H1 (cell line): ENCODE measurements at regions not wholly inside any gene's neighbourhood (a gene's known extent, or its start where the extent isn't known, plus 50 kb on each side); places are given as distances from the start of the nearest gene placed in this dataset.

Experiments
- CTCF ChIA-PET: fragments of 300-600 bp; sonication (Branson Sonifier 250); formaldehyde crosslinking; loops from one replicate; lab custom pipeline; 2021; ENCODE audit not compliant: partially characterized antibody; lab: Charles Lee
- POLR2A ChIA-PET: fragments of 300-600 bp; sonication (Branson Sonifier 250); formaldehyde crosslinking; loops from one replicate; lab custom pipeline; 2021; ENCODE audit warnings: inconsistent platforms; ENCODE audit not compliant: partially characterized antibody; lab: Charles Lee
- DNase-seq, 2 experiments: peaks; one replicate each; pipeline versions ENCODE4 v3.0.0 to v3.0.0-alpha.2; 2010 to 2022; ENCODE audit warnings: low spot score in 2 of 2, low read depth in 1 of 2, mixed read lengths in 1 of 2
- FAIRE-seq: peaks from 2 replicates; lab custom pipeline; 2011; peaks lifted over from hg19 to GRCh38; lab: Jason Lieb, UNC
- H2AFZ ChIP-seq: 2 replicates; pipeline ENCODE4 v1.8.1; 2012; ENCODE audit warnings: low read length, inconsistent platforms
- H2AK5ac ChIP-seq: 2 replicates; pipeline ENCODE4 v1.6.1; 2013; ENCODE audit warnings: low read depth, low read length
- H2BK120ac ChIP-seq: replicated peaks from 2 replicates; pipeline ENCODE3; 2013; ENCODE audit warnings: low read depth, low read length, inconsistent platforms
- H2BK12ac ChIP-seq: 2 replicates; pipeline ENCODE4 v1.6.1; 2013; ENCODE audit warnings: low read depth, low read length
- H2BK15ac ChIP-seq: 2 replicates; pipeline ENCODE4 v1.6.1; 2013; ENCODE audit warnings: low read length
- H2BK20ac ChIP-seq: 2 replicates; pipeline ENCODE4 v1.6.1; 2013; ENCODE audit warnings: low read length
- H2BK5ac ChIP-seq: 2 replicates; pipeline ENCODE4 v1.6.1; 2013; ENCODE audit warnings: low read depth, low read length
- H3K14ac ChIP-seq: 2 replicates; pipeline ENCODE4 v1.6.1; 2013; ENCODE audit warnings: inconsistent platforms; ENCODE audit not compliant: insufficient read length
- H3K18ac ChIP-seq: 2 replicates; pipeline ENCODE4 v1.6.1; 2013; ENCODE audit warnings: low read length; ENCODE audit errors: extremely low read depth
- H3K23ac ChIP-seq: 2 replicates; pipeline ENCODE4 v1.6.1; 2013; ENCODE audit warnings: inconsistent platforms; ENCODE audit not compliant: insufficient read length
- H3K23me2 ChIP-seq: 2 replicates; pipeline ENCODE4 v1.6.1; 2013; ENCODE audit warnings: low read depth, low read length
- H3K27ac ChIP-seq: 2 replicates; pipeline ENCODE4 v1.6.1; 2011; ENCODE audit warnings: low read depth, low read length, inconsistent platforms
- H3K27me3 ChIP-seq, 4 experiments: replicated peaks in 1 of 4; 1 replicate in 1 of 4; 2 replicates in 3 of 4; pipeline versions ENCODE4 v1.6.1 to v1.8.1; 2011 to 2013; ENCODE audit warnings: low read length in 3 of 4, mild to moderate bottlenecking in 3 of 4, inconsistent platforms in 2 of 4, mixed read lengths in 2 of 4, moderate library complexity in 1 of 4; ENCODE audit not compliant: control insufficient read depth in 3 of 4, insufficient read depth in 3 of 4; ENCODE audit errors: extremely low read depth in 1 of 4
- H3K36me3 ChIP-seq, 4 experiments: 2 replicates each; pipeline versions ENCODE4 v1.6.1 to v1.8.1; 2011 to 2013; ENCODE audit warnings: mild to moderate bottlenecking in 4 of 4, low read length in 3 of 4, moderate library complexity in 2 of 4, control low read depth in 1 of 4, inconsistent platforms in 1 of 4; ENCODE audit not compliant: insufficient read depth in 4 of 4, control insufficient read depth in 2 of 4
- H3K4ac ChIP-seq: replicated peaks from 2 replicates; pipeline ENCODE3; 2013; ENCODE audit warnings: low read length, low read depth, mixed read lengths, inconsistent platforms; ENCODE audit not compliant: insufficient read length
- H3K4me1 ChIP-seq, 4 experiments: replicated peaks in 1 of 4; 1 replicate in 1 of 4; 2 replicates in 3 of 4; pipeline versions ENCODE4 v1.6.1 to v1.8.1; 2011 to 2013; ENCODE audit warnings: low read length in 3 of 4, inconsistent platforms in 2 of 4, mixed read lengths in 1 of 4; ENCODE audit not compliant: insufficient read depth in 4 of 4, control insufficient read depth in 3 of 4
- H3K4me2 ChIP-seq, 2 experiments: 2 replicates each; pipeline versions ENCODE4 v1.6.1 to v1.8.1; 2011 to 2013; ENCODE audit warnings: low read depth in 2 of 2, low read length in 2 of 2, control low read depth in 1 of 2, inconsistent platforms in 1 of 2, mild to moderate bottlenecking in 1 of 2; ENCODE audit not compliant: insufficient read depth in 1 of 2
- H3K4me3 ChIP-seq, 4 experiments: fragments of 200-600, 300-600 bp in 1 of 4; sonication (generic), shearing (Covaris generic), sonication (Bioruptor Twin) in 1 of 4; 2 replicates each; pipeline versions ENCODE4 v1.5.1 to v1.8.1; 2011 to 2016; ENCODE audit warnings: low read length in 4 of 4, low read depth in 3 of 4, control low read depth in 2 of 4, inconsistent platforms in 2 of 4, mild to moderate bottlenecking in 2 of 4, mixed read lengths in 1 of 4, moderate library complexity in 1 of 4; ENCODE audit not compliant: insufficient read depth in 2 of 4; ENCODE audit errors: extremely low read depth in 1 of 4
- H3K56ac ChIP-seq: replicated peaks from 2 replicates; pipeline ENCODE3; 2013; ENCODE audit warnings: low read depth, mild to moderate bottlenecking, mixed read lengths, low read length, inconsistent platforms; ENCODE audit not compliant: insufficient read length
- H3K79me1 ChIP-seq: 2 replicates; pipeline ENCODE4 v1.6.1; 2013; ENCODE audit warnings: low read depth, low read length, control low read depth
- H3K79me2 ChIP-seq, 2 experiments: 2 replicates each; pipeline versions ENCODE4 v1.6.1 to v1.8.1; 2012 to 2013; ENCODE audit warnings: low read length in 2 of 2, mild to moderate bottlenecking in 2 of 2, inconsistent platforms in 1 of 2; ENCODE audit not compliant: insufficient read depth in 2 of 2, control insufficient read depth in 1 of 2
- H3K9ac ChIP-seq, 4 experiments: replicated peaks in 1 of 4; 1 replicate in 1 of 4; 2 replicates in 3 of 4; pipeline versions ENCODE4 v1.6.1 to v1.8.1; 2011 to 2013; ENCODE audit warnings: low read depth in 3 of 4, low read length in 3 of 4, control low read depth in 2 of 4, mild to moderate bottlenecking in 2 of 4, moderate library complexity in 2 of 4, inconsistent platforms in 1 of 4; ENCODE audit errors: extremely low read depth in 1 of 4
- H3K9me3 ChIP-seq, 2 experiments: 2 replicates each; pipeline versions ENCODE4 v1.6.1 to v1.8.1; 2012 to 2013; ENCODE audit warnings: mild to moderate bottlenecking in 2 of 2, moderate library complexity in 2 of 2, control low read depth in 1 of 2, inconsistent platforms in 1 of 2, low read depth in 1 of 2, low read length in 1 of 2, mixed read lengths in 1 of 2; ENCODE audit not compliant: insufficient read depth in 2 of 2
- H4K20me1 ChIP-seq, 2 experiments: replicated peaks in 1 of 2; 2 replicates each; pipeline versions ENCODE3 to v1.8.1; 2011 to 2013; ENCODE audit warnings: inconsistent platforms in 2 of 2, low read length in 2 of 2, mild to moderate bottlenecking in 1 of 2; ENCODE audit not compliant: insufficient read depth in 2 of 2, control insufficient read depth in 1 of 2
- H4K5ac ChIP-seq: 2 replicates; pipeline ENCODE4 v1.6.1; 2013; ENCODE audit warnings: low read length, low read depth, mixed read lengths, inconsistent platforms; ENCODE audit not compliant: insufficient read length
- H4K8ac ChIP-seq: 2 replicates; pipeline ENCODE4 v1.8.0; 2013; ENCODE audit warnings: mild to moderate bottlenecking, moderate library complexity, low read length, inconsistent platforms; ENCODE audit not compliant: insufficient read depth; ENCODE audit errors: extremely low read depth
- H4K91ac ChIP-seq: replicated peaks from 2 replicates; pipeline ENCODE3; 2013; ENCODE audit warnings: low read length, mixed read lengths, inconsistent platforms; ENCODE audit not compliant: insufficient read length
- POLR2A ChIP-seq, 2 experiments: IDR thresholded peaks; 1 replicate in 1 of 2; 2 replicates in 1 of 2; pipeline ENCODE4 v1.6.1; 2011; ENCODE audit warnings: low read depth in 2 of 2, low read length in 2 of 2, mild to moderate bottlenecking in 2 of 2; ENCODE audit errors: control extremely low read depth in 1 of 2
- SP4 ChIP-seq: IDR thresholded peaks from 2 replicates; pipeline ENCODE4 v1.6.1; 2012; ENCODE audit warnings: low read length, inconsistent platforms
- WGBS, 2 experiments: shearing (Covaris generic) in 1 of 2; methylation state at CpG; one replicate each; pipeline versions ENCODE4 v1.1.6 to v1.1.7; 2013 to 2015; ENCODE audit warnings: low lambda C conversion rate in 2 of 2, mixed read lengths in 2 of 2, inconsistent platforms in 1 of 2, low coverage in 1 of 2, missing lambda C conversion rate in 1 of 2; ENCODE audit not compliant: insufficient replicate concordance in 2 of 2, insufficient coverage in 1 of 2, insufficient read length in 1 of 2; ENCODE audit errors: extremely low coverage in 1 of 2, missing lambda C conversion rate in 1 of 2; 5-methylcytosine and 5-hydroxymethylcytosine counted together

- Histone ChIP-seq H2BK15ac (no peak overlapping the region), H4K91ac (no peak overlapping the region), H2BK5ac (no peak overlapping the region), H3K23ac (no peak overlapping the region), H2BK12ac (no peak overlapping the region), H3K27ac (no peak overlapping the region), H3K56ac (no peak overlapping the region), H3K4me2 (no peak overlapping the region), H3K27me3 (no peaks in the 10 kb centered on the region; a peak in 1 of 7 replicates), H2AK5ac (no peak overlapping the region), H3K23me2 (no peaks in the 10 kb centered on the region; the same call in 1 of the 2 replicates), H3K79me2 (no peaks in the 10 kb centered on the region), H4K20me1 (no peaks in the 10 kb centered on the region), H3K36me3 (no peaks in the 10 kb centered on the region), H3K9ac (no peak overlapping the region), H2BK20ac (no peak overlapping the region), H3K4me1 (no peaks in the 10 kb centered on the region), H3K4ac (no peak overlapping the region), H3K18ac (no peak overlapping the region), H4K8ac (no peak overlapping the region), H2AFZ (no peak overlapping the region), H4K5ac (no peak overlapping the region), H2BK120ac (no peak overlapping the region), H3K9me3 (no peaks in the 10 kb centered on the region), H3K14ac (no peak overlapping the region), H3K4me3 (no peak overlapping the region), H3K79me1 (no peaks in the 10 kb centered on the region)
- ChIA-PET CTCF (interaction anchor here (0.6 to 1.8 kb wide), 5 partner anchors 21 to 256 kb away, joined by 3 to 5 read pairs (median 3); no protein-coding TSS in a partner anchor), POLR2A (no interaction called here)
- FAIRE-seq (no peak), DNase-seq (no peak)
- WGBS, 2 experiments, result 82% methylated on average over 3 of the region's 3 CpGs; no CpG with 5 or more reads in 1 of the 2 experiments
- TF ChIP-seq POLR2A (IDR thresholded peaks at IDR 0.05; ENCODE audit: control extremely low read depth in 1 of 2, low read depth in 2 of 2, low read length in 2 of 2) (no peak), SP4 (no peak)
Measured at GRCh38 chr10:117472872-117473271, 69.7 kb upstream of the EMX2 start.
